Suprapubic skin (tissue), 3 donors: ENCODE measurements at regions not wholly inside any gene's neighbourhood (a gene's known extent, or its start where the extent isn't known, plus 50 kb on each side); places are given as distances from the start of the nearest gene placed in this dataset.

ENCODE experiments used
- EP300 ChIP-seq: sonication (generic); formaldehyde crosslinking; IDR thresholded peaks from one replicate; pipeline ENCODE4 v1.6.1; 2017; ENCODE audit warnings: antibody characterized with exemption
- POLR2A ChIP-seq, 2 donors: fragments of 450-650 bp; IDR thresholded peaks; one replicate each; pipeline ENCODE4 v1.6.1; 2017; ENCODE audit warnings: antibody characterized with exemption in 2 of 2, mild to moderate bottlenecking in 2 of 2, moderate library complexity in 2 of 2
- TF ChIP-seq, protein P1 (sequence below), 2 donors: fragments of 200-600 bp in 1 of 2; fragments of 450-650 bp in 1 of 2; sonication (generic) in 1 of 2; IDR thresholded peaks; one replicate each; pipeline ENCODE4 v1.5.1; 2016 to 2019; ENCODE audit warnings: antibody characterized with exemption in 2 of 2, mild to moderate bottlenecking in 1 of 2, moderate library complexity in 1 of 2

DNA sequence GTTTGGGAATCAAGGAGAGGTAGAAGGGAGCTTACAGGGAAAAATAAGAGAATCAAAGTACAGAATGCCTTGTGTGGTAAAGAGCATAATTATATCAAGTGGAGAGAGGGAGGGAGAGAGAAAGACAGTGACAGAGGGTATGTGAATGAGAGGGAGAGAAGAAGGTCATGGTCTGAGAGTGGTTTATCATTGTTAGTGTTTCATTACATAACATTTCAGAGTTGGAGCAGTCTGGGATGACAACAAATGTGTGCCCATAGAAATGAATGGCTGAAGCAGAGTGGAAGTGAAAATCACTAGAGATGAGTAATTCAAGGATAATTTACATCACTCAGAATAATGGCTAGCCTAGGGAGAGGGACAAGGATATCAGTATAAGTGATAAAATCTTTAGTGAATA lies 799.2 kb downstream of the TLE1 start:
- TF ChIP-seq, protein P1, sequence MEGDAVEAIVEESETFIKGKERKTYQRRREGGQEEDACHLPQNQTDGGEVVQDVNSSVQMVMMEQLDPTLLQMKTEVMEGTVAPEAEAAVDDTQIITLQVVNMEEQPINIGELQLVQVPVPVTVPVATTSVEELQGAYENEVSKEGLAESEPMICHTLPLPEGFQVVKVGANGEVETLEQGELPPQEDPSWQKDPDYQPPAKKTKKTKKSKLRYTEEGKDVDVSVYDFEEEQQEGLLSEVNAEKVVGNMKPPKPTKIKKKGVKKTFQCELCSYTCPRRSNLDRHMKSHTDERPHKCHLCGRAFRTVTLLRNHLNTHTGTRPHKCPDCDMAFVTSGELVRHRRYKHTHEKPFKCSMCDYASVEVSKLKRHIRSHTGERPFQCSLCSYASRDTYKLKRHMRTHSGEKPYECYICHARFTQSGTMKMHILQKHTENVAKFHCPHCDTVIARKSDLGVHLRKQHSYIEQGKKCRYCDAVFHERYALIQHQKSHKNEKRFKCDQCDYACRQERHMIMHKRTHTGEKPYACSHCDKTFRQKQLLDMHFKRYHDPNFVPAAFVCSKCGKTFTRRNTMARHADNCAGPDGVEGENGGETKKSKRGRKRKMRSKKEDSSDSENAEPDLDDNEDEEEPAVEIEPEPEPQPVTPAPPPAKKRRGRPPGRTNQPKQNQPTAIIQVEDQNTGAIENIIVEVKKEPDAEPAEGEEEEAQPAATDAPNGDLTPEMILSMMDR (IDR thresholded peaks at IDR 0.05): no peak
- no peak for TF ChIP-seq POLR2A (IDR thresholded peaks at IDR 0.05)
- no peak for TF ChIP-seq EP300
